ENCODE measurements at regions not wholly inside any gene's neighbourhood (a gene's known extent, or its start where the extent isn't known, plus 50 kb on each side); places are given as distances from the start of the nearest gene placed in this dataset.

- no peak overlapping the region for H3K56ac ChIP-seq (ENCODE audit: insufficient read length, low read depth, low read length)
- no peak overlapping the region for H4K8ac ChIP-seq (replicated peaks; ENCODE audit: insufficient read length, low read depth, low read length)
- Mint-ChIP-seq H3K4me1 (peaks cover 3 to 4% of the 10 kb centered on the region in 2 experiments; a peak in 1 of 4 replicates), H3K9me3 (no peaks in the 10 kb centered on the region), H3K4me3 (no peak overlapping the region), H3K27ac (peak overlapping the region in 1 of 3 experiments; percentile 40; a peak in 1 of 7 replicates), H3K27me3 (ENCODE audit: low read depth) (no peaks in the 10 kb centered on the region), H3K36me3 (ENCODE audit: insufficient read depth in 1 of 3, low read depth in 3 of 3) (no peaks in the 10 kb centered on the region; a peak in 1 of 7 replicates)
- H3K4me1 ChIP-seq (ENCODE audit: insufficient read depth, low read length): 0 out of 2 replicates have a peak, but pooled peaks cover 2% of the 10 kb centered on the region
- no peak overlapping the region for H3K27ac ChIP-seq (ENCODE audit: insufficient read length, low read depth, low read length)
- H2BK15ac ChIP-seq (ENCODE audit: low read depth, low read length): no peak overlapping the region
- H2BK12ac ChIP-seq (ENCODE audit: insufficient read length, low read depth, low read length): no peak overlapping the region
- no CpG with 5 or more reads among the region's 2 CpGs for WGBS (ENCODE audit: extremely low coverage, insufficient read length, low lambda C conversion rate)
- no peaks in the 10 kb centered on the region for H3K23me2 ChIP-seq (ENCODE audit: insufficient read length, low read depth, low read length, poor library complexity, severe bottlenecking)
- DNase-seq: no peak
- H3K27me3 ChIP-seq (ENCODE audit: insufficient read depth, low read length): no peaks in the 10 kb centered on the region
- H4K5ac ChIP-seq (ENCODE audit: insufficient read length, low read depth, low read length): no peak overlapping the region
- H3K14ac ChIP-seq (ENCODE audit: insufficient read depth, low read length): no peak overlapping the region
- no peak overlapping the region for H3T11ph ChIP-seq (ENCODE audit: low read length)
- no peak overlapping the region for H2BK20ac ChIP-seq (ENCODE audit: low read depth, low read length, poor library complexity, severe bottlenecking)
- H3K4me2 ChIP-seq (ENCODE audit: insufficient read depth, insufficient read length, low read length): no peak overlapping the region
- no peaks in the 10 kb centered on the region for H3K79me1 ChIP-seq (ENCODE audit: insufficient read depth, low read depth, low read length, poor library complexity, severe bottlenecking)
- H4K20me1 ChIP-seq (ENCODE audit: control insufficient read depth, insufficient read depth, insufficient read length): no peaks in the 10 kb centered on the region
- no peak overlapping the region for H2AFZ ChIP-seq (ENCODE audit: low read length)
- H3K79me2 ChIP-seq (ENCODE audit: insufficient read depth, low read length): no peaks in the 10 kb centered on the region
- no peak overlapping the region for H3K9ac ChIP-seq (ENCODE audit: extremely low read depth, insufficient read length, low read length)
- H4K91ac ChIP-seq (ENCODE audit: insufficient read length, low read depth, low read length): no peak overlapping the region
- no peak overlapping the region for H3K23ac ChIP-seq (ENCODE audit: insufficient read length, low read depth, low read length)
- H3K18ac ChIP-seq (ENCODE audit: insufficient read length, low read depth, low read length): no peak overlapping the region
- TF ChIP-seq, protein P1, sequence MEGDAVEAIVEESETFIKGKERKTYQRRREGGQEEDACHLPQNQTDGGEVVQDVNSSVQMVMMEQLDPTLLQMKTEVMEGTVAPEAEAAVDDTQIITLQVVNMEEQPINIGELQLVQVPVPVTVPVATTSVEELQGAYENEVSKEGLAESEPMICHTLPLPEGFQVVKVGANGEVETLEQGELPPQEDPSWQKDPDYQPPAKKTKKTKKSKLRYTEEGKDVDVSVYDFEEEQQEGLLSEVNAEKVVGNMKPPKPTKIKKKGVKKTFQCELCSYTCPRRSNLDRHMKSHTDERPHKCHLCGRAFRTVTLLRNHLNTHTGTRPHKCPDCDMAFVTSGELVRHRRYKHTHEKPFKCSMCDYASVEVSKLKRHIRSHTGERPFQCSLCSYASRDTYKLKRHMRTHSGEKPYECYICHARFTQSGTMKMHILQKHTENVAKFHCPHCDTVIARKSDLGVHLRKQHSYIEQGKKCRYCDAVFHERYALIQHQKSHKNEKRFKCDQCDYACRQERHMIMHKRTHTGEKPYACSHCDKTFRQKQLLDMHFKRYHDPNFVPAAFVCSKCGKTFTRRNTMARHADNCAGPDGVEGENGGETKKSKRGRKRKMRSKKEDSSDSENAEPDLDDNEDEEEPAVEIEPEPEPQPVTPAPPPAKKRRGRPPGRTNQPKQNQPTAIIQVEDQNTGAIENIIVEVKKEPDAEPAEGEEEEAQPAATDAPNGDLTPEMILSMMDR (conservative IDR thresholded peaks at IDR 0.05): no peak
- no peak overlapping the region for H3K4ac ChIP-seq (ENCODE audit: low read depth, low read length)
- H2AK5ac ChIP-seq (ENCODE audit: insufficient read length, low read length): no peak overlapping the region
- H3K9me3 ChIP-seq (ENCODE audit: control insufficient read depth, low read depth, low read length): no peaks in the 10 kb centered on the region
- H2BK5ac ChIP-seq (ENCODE audit: insufficient read length, low read length): no peak overlapping the region
- no peak overlapping the region for H2BK120ac ChIP-seq (ENCODE audit: low read depth, low read length, poor library complexity, severe bottlenecking)
Observed at GRCh38 chr9:21584890-21585289, 102.8 kb upstream of the IFNE start.

Measured in H9 (cell line).